GM19395 (cell line): ENCODE measurements at regions not wholly inside any gene's neighbourhood (a gene's known extent, or its start where the extent isn't known, plus 50 kb on each side); places are given as distances from the start of the nearest gene placed in this dataset.
A peak's percentile ranks its signal among the peaks of the same experiment; 100 is the strongest.

ENCODE experiments used
- ATAC-seq: cut with Tn5 transposase; IDR thresholded peaks from one replicate; pipeline ENCODE4 v1.9.1; 2021; ENCODE audit warnings: mild to moderate bottlenecking, moderate library complexity; ENCODE audit not compliant: unreplicated experiment

DNA sequence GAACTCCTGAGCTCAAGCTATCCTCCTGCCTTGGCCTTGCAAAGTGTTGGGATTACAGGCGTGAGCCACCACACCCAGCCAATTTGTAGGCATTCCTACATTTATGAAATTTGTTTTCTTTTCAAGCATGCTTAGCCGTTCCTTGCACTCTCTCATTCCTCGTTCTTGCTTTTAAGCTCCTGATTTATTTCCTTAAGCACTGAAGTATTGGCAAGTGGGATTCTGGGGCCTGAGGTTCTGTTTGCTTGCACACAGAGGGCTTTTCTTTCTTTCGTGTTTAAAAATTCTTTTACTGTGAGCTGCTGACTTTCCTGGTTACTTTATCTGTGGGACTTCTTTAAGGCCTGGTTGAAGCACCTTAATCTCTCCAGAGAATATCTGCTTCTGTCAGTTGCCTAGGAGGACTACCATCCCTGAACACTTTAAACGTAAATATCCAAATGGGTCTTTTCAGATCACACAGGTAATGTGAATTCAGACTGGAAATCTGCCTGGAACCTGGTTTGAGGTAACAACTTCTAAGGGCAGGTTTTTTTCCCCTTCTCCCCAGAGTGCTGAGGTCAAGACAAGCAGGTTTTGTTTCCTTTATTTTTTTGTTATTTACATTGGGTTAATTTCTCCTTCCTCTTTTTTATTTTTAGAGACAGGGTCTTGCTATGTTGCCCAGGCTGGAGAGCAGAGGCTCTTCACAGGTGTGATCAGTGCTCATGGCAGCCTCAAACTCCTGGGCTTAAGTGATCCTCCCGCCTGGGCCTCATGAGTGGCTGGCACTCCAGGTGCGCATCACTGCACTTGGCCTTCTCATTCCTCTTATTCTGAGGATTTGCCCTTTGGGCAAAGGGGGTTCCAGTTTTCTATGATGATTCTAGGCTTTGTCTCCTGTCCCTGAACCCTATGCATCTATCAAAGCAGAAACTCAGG is 102.9 kb downstream of the PFKFB3 start:
- ATAC-seq: no peak

- no peak for ATAC-seq
Observed at GRCh38 chr10:6306917-6307316, 104.2 kb downstream of the PFKFB3 start.

DNA sequence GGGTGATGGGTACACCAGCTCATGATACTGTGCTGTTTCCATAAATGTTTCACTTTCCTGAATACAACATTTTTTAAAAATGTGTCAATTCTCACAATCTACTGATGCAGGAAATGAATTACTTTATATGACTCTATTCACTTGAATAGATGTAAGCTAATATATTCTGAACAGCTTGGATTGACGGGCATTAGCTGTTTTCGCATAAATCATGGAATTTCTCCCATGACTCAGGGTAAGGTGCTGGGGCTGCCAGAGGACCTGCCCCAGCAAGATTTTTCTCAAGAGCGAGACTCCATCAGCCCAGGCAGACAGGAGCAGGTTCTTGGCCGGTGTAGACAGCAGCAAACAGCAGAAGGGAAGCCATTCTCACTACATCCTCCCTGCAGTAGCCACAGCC is 107.1 kb downstream of the PFKFB3 start:
- no peak for ATAC-seq

DNA sequence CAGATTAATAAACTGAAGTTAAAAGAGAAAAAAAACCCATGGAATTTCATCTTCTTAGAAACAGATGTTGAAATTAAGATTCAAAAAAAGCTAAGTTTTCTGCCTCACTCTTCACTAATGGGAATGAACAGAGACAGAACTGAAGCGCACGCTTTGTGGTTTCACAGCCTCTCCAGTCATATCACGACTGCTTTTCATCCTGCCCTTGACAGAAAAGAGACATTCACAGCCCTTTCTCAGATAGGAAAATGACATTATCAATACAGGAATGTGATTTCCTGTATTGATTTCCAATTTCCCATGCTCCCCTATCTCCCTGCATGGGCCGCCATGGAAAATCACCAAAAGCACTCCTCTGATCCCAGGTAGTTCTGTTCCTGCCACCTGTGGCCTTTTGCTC is 108.2 kb downstream of the PFKFB3 start:
- no peak for ATAC-seq

- no peak for ATAC-seq
Observed at GRCh38 chr10:6311700-6312330, 109.1 kb downstream of the PFKFB3 start.

- ATAC-seq: no peak
Observed at GRCh38 chr10:6312636-6313035, 109.9 kb downstream of the PFKFB3 start.

DNA sequence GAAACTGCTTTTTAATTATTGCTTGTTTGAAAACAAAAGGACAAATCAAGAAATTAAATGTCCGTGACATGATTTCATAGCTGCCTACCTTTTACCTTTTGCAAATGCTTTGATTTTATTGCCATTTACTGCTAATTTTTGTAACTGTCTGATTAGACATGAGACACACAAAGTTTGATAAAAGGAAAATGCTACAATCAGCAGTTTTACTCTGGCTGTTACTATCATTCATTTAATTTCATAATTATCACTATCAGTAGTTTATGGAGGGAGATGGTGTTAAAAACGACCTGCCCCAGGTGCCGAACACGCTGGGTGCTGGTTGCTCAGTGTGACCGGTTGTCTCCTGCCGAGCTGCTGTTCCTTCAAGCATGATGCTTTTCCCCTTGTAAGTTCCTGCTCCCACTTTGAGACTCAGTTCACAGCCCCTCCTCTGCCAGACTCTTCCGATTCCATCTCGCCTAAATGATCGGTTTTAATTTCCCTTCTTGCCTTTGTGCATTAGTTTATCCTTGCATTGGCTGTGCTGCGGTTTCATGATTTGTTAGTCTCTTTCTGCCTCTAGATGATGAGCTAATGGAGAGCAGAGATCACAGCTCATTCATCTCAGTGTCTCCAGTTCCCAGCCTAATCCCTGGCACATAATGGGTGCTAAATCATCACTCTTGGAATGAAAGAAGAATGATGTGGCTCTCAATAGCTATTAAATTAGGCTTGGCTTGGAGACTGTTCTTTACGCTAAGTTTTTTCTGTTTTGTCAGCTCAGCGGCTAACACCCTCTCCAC is 110.6 kb downstream of the PFKFB3 start:
- no peak for ATAC-seq

DNA sequence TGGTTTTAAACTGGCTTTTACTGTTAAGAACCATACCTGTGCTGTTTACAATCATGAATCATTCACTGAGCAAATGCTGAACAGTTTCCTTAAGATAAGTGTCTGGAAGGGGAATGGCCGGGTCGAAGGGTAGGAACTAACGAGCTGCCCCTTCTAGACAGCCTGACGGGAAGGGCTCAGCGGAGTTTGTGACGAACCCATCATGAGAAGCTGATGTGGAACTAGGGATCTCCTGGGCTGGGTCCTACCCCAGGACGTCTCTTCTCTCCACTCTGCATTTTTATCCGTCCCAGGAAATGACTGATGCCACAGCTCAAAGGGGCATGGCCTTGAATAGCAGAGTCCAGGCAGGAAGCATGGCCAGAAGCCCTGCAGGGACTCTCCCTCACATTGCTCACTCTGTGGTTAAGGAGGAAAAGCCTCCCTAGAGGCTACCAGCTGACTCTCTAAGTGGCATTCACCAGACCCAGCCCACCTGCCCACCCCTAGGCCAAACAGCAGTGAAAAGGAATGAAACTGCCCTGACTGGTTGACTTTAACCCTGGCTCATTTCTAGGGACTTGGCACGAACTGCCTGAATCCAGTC is 112.0 kb downstream of the PFKFB3 start:
- ATAC-seq: no peak

- ATAC-seq: no peak
Observed at GRCh38 chr10:6319119-6319518, 116.4 kb downstream of the PFKFB3 start.

DNA sequence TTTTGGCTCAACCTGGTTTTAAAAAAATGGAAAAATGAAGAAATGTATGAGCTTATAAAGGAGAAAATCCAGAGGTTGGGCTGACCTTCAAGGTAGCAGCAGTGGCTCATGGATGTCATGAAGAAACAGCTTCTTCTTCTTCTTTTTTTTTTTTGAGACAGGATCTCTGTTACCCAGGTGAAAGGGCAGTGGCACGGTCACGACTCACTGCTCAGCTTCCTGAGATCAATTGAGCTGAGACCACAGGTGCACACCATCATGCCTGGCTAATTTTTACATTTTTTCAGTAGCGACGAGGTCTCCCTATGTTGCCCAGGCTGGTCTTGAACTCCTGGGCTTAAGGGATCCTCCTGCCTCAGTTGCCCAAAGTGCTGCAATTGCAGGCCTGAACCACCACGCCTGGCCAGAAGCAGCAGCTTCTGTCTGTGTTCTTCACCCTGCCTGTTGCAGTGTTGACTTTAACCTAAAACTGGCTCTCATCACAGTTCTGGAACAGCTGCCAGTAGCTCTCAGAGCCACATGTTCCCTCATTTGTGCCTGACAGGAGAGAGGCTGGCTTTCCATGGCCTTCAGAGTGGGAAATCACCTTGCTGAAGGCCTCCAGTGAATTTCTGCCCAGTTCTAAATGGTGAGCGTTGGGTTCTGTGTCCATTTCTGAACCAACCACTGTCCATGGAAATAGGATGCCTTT is 117.7 kb downstream of the PFKFB3 start:
- ATAC-seq: peak; percentile 56

- ATAC-seq: no peak
Observed at GRCh38 chr10:6321880-6322279, 119.1 kb downstream of the PFKFB3 start.

DNA sequence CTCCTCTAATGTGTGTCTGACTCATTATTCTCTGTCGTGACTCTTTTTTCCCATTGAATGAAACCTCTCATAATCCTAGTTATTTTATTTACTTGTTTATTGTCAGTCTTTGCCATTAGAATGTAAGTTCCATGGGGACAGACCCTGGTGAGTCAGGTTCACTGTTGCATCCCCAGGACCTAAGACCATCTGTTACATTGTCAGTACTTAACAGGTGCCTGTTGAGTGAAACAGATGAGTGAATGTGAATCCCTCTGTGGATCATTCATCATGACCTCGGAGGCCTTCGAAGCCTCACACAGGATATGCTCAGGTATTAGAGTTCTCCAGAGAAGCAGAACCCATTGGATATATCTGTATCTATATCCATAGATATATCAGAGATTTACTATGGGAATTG is 120.1 kb downstream of the PFKFB3 start:
- no peak for ATAC-seq

- no peak for ATAC-seq
Observed at GRCh38 chr10:6327961-6328698, 125.4 kb downstream of the PFKFB3 start.

GRCh38 chr10:6328699-6329423 is 126.1 kb downstream of the PFKFB3 start:
- ATAC-seq: no peak

- ATAC-seq: no peak
Observed at GRCh38 chr10:6333086-6333485, 130.4 kb downstream of the PFKFB3 start.

- no peak for ATAC-seq
Observed at GRCh38 chr10:6333973-6334372, 131.2 kb downstream of the PFKFB3 start.

- ATAC-seq: no peak
Observed at GRCh38 chr10:6336016-6336415, 133.3 kb downstream of the PFKFB3 start.

- no peak for ATAC-seq
Observed at GRCh38 chr10:6337382-6337781, 134.7 kb downstream of the PFKFB3 start.

GRCh38 chr10:6338361-6338760 is 135.6 kb downstream of the PFKFB3 start:
- no peak for ATAC-seq
